ENCODE measurements at regions not wholly inside any gene's neighbourhood (a gene's known extent, or its start where the extent isn't known, plus 50 kb on each side); places are given as distances from the start of the nearest gene placed in this dataset.
A peak's percentile ranks its signal among the peaks of the same experiment; 100 is the strongest.

GRCh38 chr11:26087120-26087935 lies 244.6 kb upstream of the ANO3 start:
- DNase-seq (ENCODE audit: low read depth): no peak

- DNase-seq (ENCODE audit: low read depth): no peak
Observed at GRCh38 chr11:26088391-26088790, 243.5 kb upstream of the ANO3 start.

GRCh38 chr11:26090651-26091050 lies 241.3 kb upstream of the ANO3 start:
- DNase-seq (ENCODE audit: low read depth): no peak

- no peak for DNase-seq (ENCODE audit: low read depth)
Observed at GRCh38 chr11:26093206-26093605, 238.7 kb upstream of the ANO3 start.

GRCh38 chr11:26095340-26095739 lies 236.6 kb upstream of the ANO3 start:
- no peak for DNase-seq (ENCODE audit: low read depth)

DNA sequence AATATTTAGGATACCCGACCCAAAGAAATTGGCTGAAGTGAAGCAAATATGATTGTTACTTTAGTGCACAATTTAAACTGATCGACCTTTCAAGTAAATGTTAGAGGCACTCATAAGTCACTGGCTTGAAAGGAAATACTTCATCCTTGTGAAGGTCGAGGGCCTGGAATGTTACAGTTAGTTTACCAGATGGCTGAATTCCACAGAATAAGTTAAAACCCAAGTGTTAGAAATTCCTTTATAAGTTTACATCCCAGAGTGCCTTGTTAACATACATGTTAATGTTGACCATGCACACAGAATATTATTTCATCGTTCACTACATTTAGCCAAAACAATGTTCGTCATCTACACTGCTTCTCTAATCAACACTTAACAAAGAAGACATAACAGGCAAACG lies 235.5 kb upstream of the ANO3 start:
- no peak for DNase-seq (ENCODE audit: low read depth)

DNA sequence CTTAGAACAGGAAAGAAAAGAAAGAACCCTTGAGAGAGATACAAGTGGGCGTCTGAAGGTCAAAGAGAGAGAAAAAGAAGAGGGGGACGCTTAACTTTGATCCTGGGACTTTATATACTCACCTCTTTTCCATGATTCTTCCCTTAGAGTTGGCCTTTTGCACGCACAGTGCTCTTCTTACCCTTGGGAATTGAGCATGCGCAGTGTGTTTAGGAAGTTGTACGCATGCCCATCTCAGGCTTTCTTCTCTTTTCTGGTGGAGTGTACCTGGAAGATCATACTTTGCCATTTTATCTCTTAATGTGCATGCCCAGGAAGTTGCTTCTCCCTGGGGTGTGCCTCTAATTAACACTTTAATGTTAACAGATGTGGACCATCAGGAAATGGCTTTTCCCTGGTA lies 229.6 kb upstream of the ANO3 start:
- DNase-seq (ENCODE audit: low read depth): no peak

GRCh38 chr11:26105762-26106423 lies 226.0 kb upstream of the ANO3 start:
- DNase-seq (ENCODE audit: low read depth): no peak

DNA sequence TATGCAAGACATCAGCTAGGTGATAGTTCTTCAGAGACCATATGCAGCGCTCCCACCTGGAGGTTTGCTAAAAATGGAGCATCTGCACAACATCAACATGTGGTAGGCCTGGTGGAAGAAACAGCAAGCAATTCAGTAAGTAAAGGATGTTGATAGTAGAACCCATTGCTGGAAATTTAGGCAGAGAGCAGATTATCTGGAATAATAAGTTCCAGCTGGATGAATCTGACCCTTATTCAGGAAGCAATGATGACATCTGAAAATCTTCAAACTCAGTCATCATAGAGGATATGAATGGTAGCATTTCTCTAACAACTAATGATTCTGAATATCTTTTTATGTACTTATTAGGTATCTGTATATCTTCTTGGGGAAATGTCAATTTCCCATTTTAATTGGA lies 225.2 kb upstream of the ANO3 start:
- DNase-seq (ENCODE audit: low read depth): no peak

- no peak for DNase-seq (ENCODE audit: low read depth)
Observed at GRCh38 chr11:26109658-26110368, 222.1 kb upstream of the ANO3 start.

- no peak for DNase-seq (ENCODE audit: low read depth)
Observed at GRCh38 chr11:26112264-26112663, 219.7 kb upstream of the ANO3 start.

DNA sequence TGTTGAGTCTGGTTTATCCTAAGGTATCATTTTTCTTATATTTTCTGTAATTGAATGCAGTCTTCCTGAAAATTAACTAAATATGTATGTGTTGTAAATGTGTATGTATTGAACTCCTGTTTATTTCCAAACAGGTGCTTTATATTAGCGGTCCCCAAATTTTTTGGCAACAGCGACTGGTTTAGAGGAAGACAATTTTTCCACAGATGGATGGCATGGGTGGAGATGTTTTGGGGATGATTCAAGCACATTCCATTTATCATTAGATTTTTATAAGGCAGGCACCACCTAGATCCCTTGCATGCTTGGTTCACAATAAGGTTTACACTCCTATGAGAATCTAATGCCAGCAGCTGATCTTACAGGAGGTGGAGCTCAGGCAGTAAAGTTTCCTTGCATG lies 210.5 kb upstream of the ANO3 start:
- DNase-seq (ENCODE audit: low read depth): no peak

GRCh38 chr11:26126741-26127140 lies 205.2 kb upstream of the ANO3 start:
- DNase-seq (ENCODE audit: low read depth): no peak

DNA sequence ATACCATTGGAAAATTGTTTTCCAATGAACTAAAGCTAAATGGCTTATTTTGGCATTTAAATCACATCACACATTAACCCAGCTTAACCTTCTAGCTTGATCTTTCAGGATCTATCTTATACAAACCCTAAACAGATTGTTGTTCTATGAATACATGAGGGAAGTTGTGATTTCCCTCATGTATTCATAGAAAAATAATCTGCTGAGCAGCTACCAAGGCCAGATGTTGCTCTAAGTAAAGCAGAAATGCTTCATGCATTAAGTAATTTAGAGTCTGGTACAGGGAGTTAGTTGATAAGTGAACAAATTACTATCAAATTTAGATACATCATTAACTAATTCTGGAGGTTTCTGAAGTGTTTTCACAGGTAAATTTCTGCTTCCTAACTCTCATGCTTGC lies 204.6 kb upstream of the ANO3 start:
- DNase-seq (ENCODE audit: low read depth): no peak

- DNase-seq (ENCODE audit: low read depth): no peak
Observed at GRCh38 chr11:26131406-26131805, 200.5 kb upstream of the ANO3 start.

GRCh38 chr11:26134053-26134452 lies 197.9 kb upstream of the ANO3 start:
- DNase-seq (ENCODE audit: low read depth): no peak

DNA sequence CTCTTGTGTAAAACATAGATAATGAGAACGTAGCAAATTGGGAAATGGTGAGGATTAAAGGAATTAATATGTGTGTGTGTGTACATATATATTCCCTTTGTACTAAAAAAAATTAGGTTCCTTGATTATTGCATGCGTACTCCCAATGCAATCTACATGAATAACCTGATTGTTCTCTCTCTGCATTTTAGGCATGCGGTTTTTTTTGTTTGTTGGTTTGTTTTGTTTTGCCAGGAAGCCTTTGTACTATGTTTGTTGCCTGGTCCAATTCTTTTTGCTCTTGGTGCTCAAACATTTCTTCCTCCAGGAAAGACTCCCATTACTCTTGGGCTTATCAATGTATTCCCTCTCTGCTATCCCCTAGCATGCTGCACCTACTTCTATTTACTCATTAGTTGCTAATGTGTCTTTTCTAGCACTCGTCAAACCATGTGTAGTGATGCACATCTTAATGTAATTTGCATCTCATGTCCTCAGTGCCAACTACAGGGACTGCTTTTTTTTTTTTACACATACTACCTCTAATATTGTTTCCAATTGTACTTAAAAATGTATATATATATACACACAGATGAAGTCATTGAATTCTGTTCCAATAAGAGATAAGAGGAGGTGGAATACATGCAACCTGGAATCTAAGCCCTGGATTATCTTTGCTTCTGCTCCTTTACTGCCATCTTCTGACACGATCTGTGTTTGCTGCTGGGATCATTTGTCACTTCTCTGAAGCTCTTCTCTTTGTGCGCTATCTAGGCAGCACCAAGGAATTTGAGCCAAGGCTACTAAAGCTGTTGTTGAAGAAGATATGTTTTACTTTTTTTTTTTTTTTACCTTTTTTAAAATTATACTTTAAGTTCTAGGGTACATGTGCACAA lies 197.2 kb upstream of the ANO3 start:
- peak; percentile 6 for DNase-seq (ENCODE audit: low read depth)

DNA sequence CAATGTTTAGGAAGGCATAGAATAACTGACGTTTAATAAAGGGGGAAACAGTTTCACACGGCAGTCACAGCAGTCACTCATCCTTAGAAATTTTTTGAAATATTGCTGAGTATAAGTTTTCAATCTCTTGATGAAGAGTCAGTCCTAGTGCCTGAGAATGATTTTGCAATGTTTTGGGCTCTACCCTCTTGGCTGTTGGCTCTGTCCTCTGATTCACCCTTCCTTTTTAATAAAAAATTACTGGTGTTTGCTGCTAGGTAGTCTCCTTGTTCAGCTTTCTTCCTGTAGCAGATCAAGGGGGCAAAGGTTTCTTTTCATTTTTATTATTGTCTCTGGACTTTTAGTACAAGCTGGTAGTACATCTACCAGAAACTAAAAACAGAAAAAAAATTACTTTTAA lies 194.3 kb upstream of the ANO3 start:
- no peak for DNase-seq (ENCODE audit: low read depth)

DNA sequence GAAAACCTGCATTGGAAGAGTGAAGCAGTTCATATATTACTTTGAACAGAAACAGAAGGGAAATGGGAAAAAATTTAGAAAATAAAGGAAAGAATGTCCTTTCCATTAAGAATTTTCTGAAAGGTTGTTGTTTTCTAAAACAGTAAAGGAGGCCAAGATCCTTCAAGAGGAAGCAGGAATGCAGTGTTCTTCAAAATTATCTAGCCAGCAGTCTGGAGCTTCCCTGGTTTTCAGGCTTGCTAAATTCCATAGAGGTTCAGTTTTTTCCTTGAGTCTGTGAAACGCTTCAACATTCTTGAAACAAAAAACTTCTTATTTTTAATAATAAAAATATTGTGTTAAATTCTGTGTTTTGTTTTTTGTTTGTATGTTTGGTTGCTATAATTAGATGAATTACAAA lies 189.0 kb upstream of the ANO3 start:
- DNase-seq (ENCODE audit: low read depth): no peak

DNA sequence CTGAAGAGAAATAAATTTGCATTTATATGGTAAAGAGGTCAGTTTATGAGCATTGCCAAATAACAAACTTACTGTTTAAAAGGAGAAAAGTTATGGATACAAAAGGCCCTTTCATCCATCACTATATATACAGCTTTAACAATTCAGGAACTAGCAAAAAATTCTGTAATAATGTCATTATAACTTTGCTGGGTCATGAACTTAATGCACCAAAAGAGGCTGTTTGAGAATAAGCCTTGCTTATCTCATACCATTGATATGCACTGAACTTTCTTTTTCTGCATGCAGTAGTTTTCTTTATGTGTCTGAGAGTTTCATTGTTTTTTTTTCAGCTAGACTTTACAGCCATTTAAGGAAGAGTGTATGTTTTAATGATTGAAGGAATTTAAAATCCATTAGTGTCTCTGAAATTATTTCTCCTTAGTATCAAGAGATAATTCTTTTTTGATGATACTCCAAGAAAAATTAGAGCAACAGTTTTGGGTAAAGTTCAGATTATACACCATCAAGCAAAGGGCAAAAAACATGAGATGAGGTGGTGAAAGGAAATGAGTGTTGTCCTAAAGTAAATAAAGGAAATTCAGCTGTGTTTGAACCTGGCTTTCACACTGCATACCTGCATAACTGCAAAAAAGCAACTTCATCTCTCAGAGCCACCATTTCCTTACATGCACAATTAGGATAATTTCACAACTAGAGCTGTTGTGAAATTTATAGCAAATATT lies 188.2 kb upstream of the ANO3 start:
- DNase-seq (ENCODE audit: low read depth): no peak

- DNase-seq (ENCODE audit: low read depth): no peak
Observed at GRCh38 chr11:26144291-26144690, 187.6 kb upstream of the ANO3 start.
